GM12878 (cell line): ENCODE measurements at regions not wholly inside any gene's neighbourhood (a gene's known extent, or its start where the extent isn't known, plus 50 kb on each side); places are given as distances from the start of the nearest gene placed in this dataset.

Experiments
- ATAC-seq: fragments of 200-7000 bp; cut with Tn5 transposase; 3 replicates; pipeline ENCODE4 v1.9.1; 2020; ENCODE audit warnings: mild to moderate bottlenecking, moderate library complexity
- BruUV-seq: library from RNA; stranded (reverse); fragments of 400-500 nt; replicated peaks from 2 replicates; lab custom pipeline; 2021; lab: Mats Ljungman, UMichigan
- CTCF ChIA-PET: fragments of 300-600 bp; sonication (Branson Sonifier 250); formaldehyde crosslinking; extraction: SDS; loops from one replicate; lab custom pipeline; 2021; ENCODE audit warnings: inconsistent platforms; lab: Yijun Ruan, JAX
- POLR2A ChIA-PET: fragments of 350-600 bp; formaldehyde crosslinking; extraction: SDS; loops from one replicate; lab custom pipeline; 2021; ENCODE audit warnings: inconsistent platforms; lab: Charles Lee
- RAD21 ChIA-PET: fragments of 300-600 bp; sonication (Branson Sonifier 250); formaldehyde crosslinking; loops from one replicate; lab custom pipeline; 2023; ENCODE audit warnings: antibody characterized with exemption; ENCODE audit not compliant: unreplicated experiment; lab: Charles Lee
- SMC1A ChIA-PET: fragments of 300-600 bp; sonication (Branson Sonifier 250); formaldehyde crosslinking; loops from one replicate; lab custom pipeline; 2023; ENCODE audit not compliant: unreplicated experiment, uncharacterized antibody; lab: Charles Lee
- DNase-seq: peaks from one replicate; pipeline ENCODE4 v3.0.0-alpha.2; 2011; ENCODE audit warnings: low read depth, low spot score
- FAIRE-seq: peaks from 3 replicates; lab custom pipeline; 2011; peaks lifted over from hg19 to GRCh38; lab: Jason Lieb, UNC
- H2AFZ ChIP-seq: 2 replicates; pipeline ENCODE4 v1.6.0; 2011; ENCODE audit warnings: low read depth, low read length, control low read depth; ENCODE audit not compliant: control insufficient read depth
- H3K27ac ChIP-seq: 2 replicates; pipeline ENCODE4 v1.5.1; 2011; ENCODE audit warnings: control low read depth; ENCODE audit not compliant: control insufficient read depth, insufficient read depth
- H3K27me3 ChIP-seq, 2 experiments: replicated peaks in 1 of 2; 2 replicates each; pipeline versions ENCODE4 v1.6.0 to v1.6.1; 2011; ENCODE audit warnings: low read length in 1 of 2; ENCODE audit not compliant: control insufficient read depth in 2 of 2, insufficient read depth in 2 of 2
- H3K36me3 ChIP-seq, 2 experiments: 2 replicates each; pipeline ENCODE4 v1.5.1; 2011; ENCODE audit warnings: low read length in 1 of 2; ENCODE audit not compliant: control insufficient read depth in 2 of 2, insufficient read depth in 2 of 2
- H3K4me1 ChIP-seq: 2 replicates; pipeline ENCODE4 v1.6.1; 2011; ENCODE audit warnings: mild to moderate bottlenecking, low read length, moderate library complexity, mixed read lengths; ENCODE audit not compliant: control insufficient read depth, insufficient read depth
- H3K4me2 ChIP-seq: 2 replicates; pipeline ENCODE4 v1.6.0; 2011; ENCODE audit warnings: control low read depth; ENCODE audit not compliant: control insufficient read depth, insufficient read depth
- H3K4me3 ChIP-seq: fragments of 200-600 bp; sonication (generic); 2 replicates; pipeline ENCODE4 v1.5.1; 2016
- H3K79me2 ChIP-seq: 2 replicates; pipeline ENCODE4 v1.6.0; 2011; ENCODE audit warnings: low read length; ENCODE audit not compliant: control insufficient read depth, insufficient read depth
- H3K9ac ChIP-seq: 2 replicates; pipeline ENCODE4 v1.8.0; 2011; ENCODE audit warnings: low read length, control low read depth, mixed read lengths; ENCODE audit not compliant: control insufficient read depth, insufficient read depth
- H3K9me3 ChIP-seq: replicated peaks from 3 replicates; pipeline ENCODE4 v1.5.1; 2011; ENCODE audit warnings: mild to moderate bottlenecking, low read length; ENCODE audit not compliant: control insufficient read depth, insufficient read depth
- H4K20me1 ChIP-seq: 2 replicates; pipeline ENCODE4 v1.6.0; 2011; ENCODE audit not compliant: control insufficient read depth, insufficient read depth
- CBX3 ChIP-seq: fragments of 200-600 bp; sonication (generic); IDR thresholded peaks from 2 replicates; pipeline ENCODE4 v1.6.1; 2016; ENCODE audit warnings: low read depth, borderline replicate concordance
- CHD2 ChIP-seq: IDR thresholded peaks from 2 replicates; pipeline ENCODE4 v1.6.1; 2011; ENCODE audit warnings: low read depth, low read length, improper control_type of control experiment, borderline replicate concordance
- CHD4 ChIP-seq: fragments of 200-600 bp; sonication (generic); IDR thresholded peaks from 2 replicates; pipeline ENCODE4 v1.6.1; 2016; ENCODE audit warnings: mild to moderate bottlenecking
- GABPA ChIP-seq: IDR thresholded peaks from 2 replicates; pipeline ENCODE4 v1.6.1; 2014; ENCODE audit warnings: antibody characterized with exemption, low read depth, mild to moderate bottlenecking, inconsistent platforms
- MYB ChIP-seq: fragments of 150-350 bp; IDR thresholded peaks from 2 replicates; pipeline ENCODE4 v1.6.1; 2014; ENCODE audit warnings: mild to moderate bottlenecking, low read depth, low read length, borderline replicate concordance
- NR2C1 ChIP-seq: fragments of 450-650 bp; IDR thresholded peaks from 2 replicates; pipeline ENCODE4 v1.6.1; 2017; ENCODE audit warnings: antibody characterized with exemption, mild to moderate bottlenecking, moderate library complexity
- RBBP5 ChIP-seq: fragments of 200-600 bp; sonication (generic); conservative IDR thresholded peaks from 2 replicates; pipeline ENCODE4 v1.6.1; 2016
- SMAD1 ChIP-seq: fragments of 450-650 bp; IDR thresholded peaks from 2 replicates; pipeline ENCODE4 v1.6.1; 2018; ENCODE audit warnings: mild to moderate bottlenecking, low read depth; ENCODE audit not compliant: partially characterized antibody
- SPI1 ChIP-seq: IDR thresholded peaks from 2 replicates; pipeline ENCODE4 v1.6.1; 2011; ENCODE audit warnings: low read depth, mild to moderate bottlenecking, low read length, moderate library complexity, borderline replicate concordance; ENCODE audit not compliant: insufficient read depth
- TBL1XR1 ChIP-seq: IDR thresholded peaks from 2 replicates; pipeline ENCODE4 v1.6.1; 2012; ENCODE audit warnings: low read depth, low read length, improper control_type of control experiment
- ZNF384 ChIP-seq: IDR thresholded peaks from 2 replicates; pipeline ENCODE4 v1.6.1; 2012; ENCODE audit warnings: low read depth, mild to moderate bottlenecking, low read length, improper control_type of control experiment, borderline replicate concordance
- WGBS: methylation state at CpG from one replicate; pipeline ENCODE4 v1.1.6; 2016; ENCODE audit warnings: low lambda C conversion rate; ENCODE audit not compliant: insufficient replicate concordance, insufficient coverage; ENCODE audit errors: missing lambda C conversion rate; 5-methylcytosine and 5-hydroxymethylcytosine counted together
- in situ Hi-C: fragments of 300-500 bp; cut with MboI; formaldehyde crosslinking; loops from 9 replicates; pipeline ENCODE4 v1.14.3; 2018; ENCODE audit warnings: mixed read lengths
- intact Hi-C: fragments of 100-400 bp; cut with micrococcal nuclease; formaldehyde crosslinking; loops from one replicate; pipeline ENCODE4 v1.14.2; 2022; ENCODE audit not compliant: unreplicated experiment
- TF ChIP-seq, protein P1 (sequence below): IDR thresholded peaks from 2 replicates; pipeline ENCODE4 v1.6.1; 2011; ENCODE audit warnings: low read depth, low read length, improper control_type of control experiment, borderline replicate concordance
- TF ChIP-seq, protein P2 (sequence below): fragments of 450-650 bp; IDR thresholded peaks from 2 replicates; pipeline ENCODE4 v1.6.1; 2018; ENCODE audit warnings: borderline replicate concordance, mild to moderate bottlenecking; ENCODE audit not compliant: partially characterized antibody
- TF ChIP-seq, protein P3 (sequence below): fragments of 450-650 bp; IDR thresholded peaks from 2 replicates; pipeline ENCODE4 v1.6.1; 2014; ENCODE audit warnings: mild to moderate bottlenecking
- TF ChIP-seq, protein P4 (sequence below): IDR thresholded peaks from 2 replicates; pipeline ENCODE4 v1.6.1; 2011; ENCODE audit warnings: low read depth, mild to moderate bottlenecking, low read length, moderate library complexity, borderline replicate concordance; ENCODE audit errors: extremely low read depth

DNA sequence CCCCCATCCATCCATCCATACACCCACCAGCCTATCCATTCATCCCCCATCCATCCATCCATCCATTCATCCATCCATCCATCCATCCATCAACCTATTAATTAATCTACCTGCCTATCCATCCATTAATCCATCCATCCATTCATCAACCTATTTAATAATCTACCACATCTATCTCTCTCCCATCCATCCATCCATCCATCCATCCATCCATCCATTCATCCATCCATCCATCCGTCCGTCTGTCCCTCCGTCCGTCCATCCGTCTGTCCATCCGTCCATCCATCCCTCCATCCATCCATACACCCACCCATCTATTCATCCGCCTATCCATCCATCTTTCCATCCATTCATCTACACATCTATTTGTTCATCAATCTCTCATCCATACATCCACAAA lies 205.3 kb downstream of the VRK1 start (continued):
- TF ChIP-seq NR2C1 (no peak), CBX3 (no peak), ZNF384 (no peak), CHD2 (no peak), SPI1 (no peak), MYB (no peak), TBL1XR1 (no peak)
- TF ChIP-seq, protein P1, sequence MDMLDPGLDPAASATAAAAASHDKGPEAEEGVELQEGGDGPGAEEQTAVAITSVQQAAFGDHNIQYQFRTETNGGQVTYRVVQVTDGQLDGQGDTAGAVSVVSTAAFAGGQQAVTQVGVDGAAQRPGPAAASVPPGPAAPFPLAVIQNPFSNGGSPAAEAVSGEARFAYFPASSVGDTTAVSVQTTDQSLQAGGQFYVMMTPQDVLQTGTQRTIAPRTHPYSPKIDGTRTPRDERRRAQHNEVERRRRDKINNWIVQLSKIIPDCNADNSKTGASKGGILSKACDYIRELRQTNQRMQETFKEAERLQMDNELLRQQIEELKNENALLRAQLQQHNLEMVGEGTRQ: no peak
- TF ChIP-seq, protein P2, sequence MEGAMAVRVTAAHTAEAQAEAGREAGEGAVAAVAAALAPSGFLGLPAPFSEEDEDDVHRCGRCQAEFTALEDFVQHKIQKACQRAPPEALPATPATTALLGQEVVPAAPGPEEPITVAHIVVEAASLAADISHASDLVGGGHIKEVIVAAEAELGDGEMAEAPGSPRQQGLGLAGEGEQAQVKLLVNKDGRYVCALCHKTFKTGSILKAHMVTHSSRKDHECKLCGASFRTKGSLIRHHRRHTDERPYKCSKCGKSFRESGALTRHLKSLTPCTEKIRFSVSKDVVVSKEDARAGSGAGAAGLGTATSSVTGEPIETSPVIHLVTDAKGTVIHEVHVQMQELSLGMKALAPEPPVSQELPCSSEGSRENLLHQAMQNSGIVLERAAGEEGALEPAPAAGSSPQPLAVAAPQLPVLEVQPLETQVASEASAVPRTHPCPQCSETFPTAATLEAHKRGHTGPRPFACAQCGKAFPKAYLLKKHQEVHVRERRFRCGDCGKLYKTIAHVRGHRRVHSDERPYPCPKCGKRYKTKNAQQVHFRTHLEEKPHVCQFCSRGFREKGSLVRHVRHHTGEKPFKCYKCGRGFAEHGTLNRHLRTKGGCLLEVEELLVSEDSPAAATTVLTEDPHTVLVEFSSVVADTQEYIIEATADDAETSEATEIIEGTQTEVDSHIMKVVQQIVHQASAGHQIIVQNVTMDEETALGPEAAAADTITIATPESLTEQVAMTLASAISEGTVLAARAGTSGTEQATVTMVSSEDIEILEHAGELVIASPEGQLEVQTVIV: no peak

DNA sequence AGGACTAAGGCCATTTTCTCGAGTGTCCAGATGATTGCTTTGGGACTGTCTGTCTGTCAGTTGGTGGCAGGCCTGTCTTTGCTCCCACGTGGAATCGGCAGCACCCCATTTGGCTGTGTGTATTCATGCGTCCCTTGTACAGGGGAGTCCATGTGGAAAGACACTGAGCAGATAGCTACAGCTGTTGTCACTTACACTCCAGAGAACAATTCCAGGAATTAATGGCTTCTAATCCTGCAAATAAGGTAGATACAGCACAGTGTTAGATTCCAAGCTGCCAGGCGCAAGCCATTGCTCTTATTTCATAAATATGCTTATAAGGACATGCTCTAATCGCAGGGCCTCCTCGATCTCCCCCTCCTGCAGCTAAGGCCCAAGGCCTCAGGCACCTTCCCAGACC lies 208.8 kb downstream of the VRK1 start:
- whole genome bisulfite sequencing: 46% methylated on average over 7 of the region's 7 CpGs
- no peak overlapping the region for H3K27ac ChIP-seq
- ATAC-seq (no peak), FAIRE-seq (no peak), DNase-seq (no peak)
- H3K4me2 ChIP-seq: no peak overlapping the region
- H2AFZ ChIP-seq: no peak overlapping the region
- SMC1A ChIA-PET: no interaction called here
- in situ Hi-C loops: no loop called here
- H3K79me2 ChIP-seq: no peaks in the 10 kb centered on the region
- no peaks in the 10 kb centered on the region for H4K20me1 ChIP-seq
- H3K27me3 ChIP-seq: no peaks in the 10 kb centered on the region
- H3K9ac ChIP-seq: no peak overlapping the region
- POLR2A ChIA-PET: no interaction called here
- CTCF ChIA-PET: no interaction called here
- no peaks in the 10 kb centered on the region; the same call in 2 of the 3 replicates for H3K9me3 ChIP-seq
- RAD21 ChIA-PET: no interaction called here
- H3K4me1 ChIP-seq: no peaks in the 10 kb centered on the region
- intact Hi-C loops: no loop called here
- no peaks in the 10 kb centered on the region for H3K36me3 ChIP-seq
- no peak overlapping the region for H3K4me3 ChIP-seq
- no TSS peak for BruUV-seq
- TF ChIP-seq, protein P2: no peak
- no peak for TF ChIP-seq GABPA
- TF ChIP-seq SMAD1: no peak
- TF ChIP-seq, protein P3, sequence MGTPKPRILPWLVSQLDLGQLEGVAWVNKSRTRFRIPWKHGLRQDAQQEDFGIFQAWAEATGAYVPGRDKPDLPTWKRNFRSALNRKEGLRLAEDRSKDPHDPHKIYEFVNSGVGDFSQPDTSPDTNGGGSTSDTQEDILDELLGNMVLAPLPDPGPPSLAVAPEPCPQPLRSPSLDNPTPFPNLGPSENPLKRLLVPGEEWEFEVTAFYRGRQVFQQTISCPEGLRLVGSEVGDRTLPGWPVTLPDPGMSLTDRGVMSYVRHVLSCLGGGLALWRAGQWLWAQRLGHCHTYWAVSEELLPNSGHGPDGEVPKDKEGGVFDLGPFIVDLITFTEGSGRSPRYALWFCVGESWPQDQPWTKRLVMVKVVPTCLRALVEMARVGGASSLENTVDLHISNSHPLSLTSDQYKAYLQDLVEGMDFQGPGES: no peak
- no peak for TF ChIP-seq RBBP5
- TF ChIP-seq, protein P4, sequence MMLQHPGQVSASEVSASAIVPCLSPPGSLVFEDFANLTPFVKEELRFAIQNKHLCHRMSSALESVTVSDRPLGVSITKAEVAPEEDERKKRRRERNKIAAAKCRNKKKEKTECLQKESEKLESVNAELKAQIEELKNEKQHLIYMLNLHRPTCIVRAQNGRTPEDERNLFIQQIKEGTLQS: no peak
- no peak for TF ChIP-seq CHD4
